ENCODE measurements at regions not wholly inside any gene's neighbourhood (a gene's known extent, or its start where the extent isn't known, plus 50 kb on each side); places are given as distances from the start of the nearest gene placed in this dataset.

DNA sequence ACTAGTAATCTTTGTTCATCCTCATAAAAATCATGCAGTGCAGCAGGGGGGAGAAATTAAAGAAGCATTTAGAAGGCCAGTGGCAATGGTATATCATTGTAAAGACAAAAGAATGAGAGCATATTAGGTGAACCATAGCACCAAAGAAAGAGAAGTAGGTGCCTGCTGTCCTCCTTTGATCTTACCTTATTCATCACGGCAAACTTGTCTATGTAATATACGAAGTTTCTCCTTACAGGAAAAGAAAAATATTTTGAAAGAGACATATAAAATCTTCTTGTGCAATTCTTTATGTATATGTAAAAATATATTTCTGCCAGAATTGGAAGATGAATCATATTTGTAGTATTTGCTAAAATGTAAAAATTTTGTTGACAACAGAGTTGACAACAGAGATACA, 411.3 kb upstream of the ARRDC3 start:
- Histone ChIP-seq H3K9me1 (replicated peaks; ENCODE audit: control insufficient read depth, extremely low read depth, insufficient read depth, low read length) (no peaks in the 10 kb centered on the region), H3K4me3 (replicated peaks in 1 of 3; ENCODE audit: insufficient read depth in 1 of 3, low read depth in 1 of 3, low read length in 3 of 3) (no peak overlapping the region), H3K4me2 (ENCODE audit: insufficient read depth, low read length) (no peak overlapping the region), H3K4me1 (ENCODE audit: control insufficient read depth, extremely low read depth, insufficient read depth, low read length) (no peaks in the 10 kb centered on the region), H3K36me3 (ENCODE audit: control insufficient read depth in 2 of 2, extremely low read depth in 1 of 2, insufficient read depth in 2 of 2, low read length in 2 of 2) (no peaks in the 10 kb centered on the region), H2AFZ (ENCODE audit: low read depth, low read length) (no peak overlapping the region), H4K20me1 (replicated peaks; ENCODE audit: control insufficient read depth, extremely low read depth, insufficient read depth, low read length) (no peaks in the 10 kb centered on the region), H3K27ac (ENCODE audit: insufficient read depth, low read depth, low read length) (no peak overlapping the region), H3K9me3 (replicated peaks; ENCODE audit: control insufficient read depth, insufficient read depth, low read length) (no peaks in the 10 kb centered on the region), H3K79me2 (ENCODE audit: control insufficient read depth, insufficient read depth, low read length) (no peaks in the 10 kb centered on the region), H3K27me3 (ENCODE audit: control insufficient read depth in 2 of 2, insufficient read depth in 2 of 2, low read length in 2 of 2) (no peaks in the 10 kb centered on the region), H3K9ac (replicated peaks; ENCODE audit: extremely low read depth, insufficient read depth, low read length) (no peak overlapping the region)
- BruUV-seq (replicated peaks) = no TSS peak
- POLR2A ChIA-PET = no interaction called here
- FAIRE-seq = no peak
- no peak for DNase-seq (ENCODE audit: low read depth, low spot score)
- CTCF ChIA-PET = no interaction called here
- dilution Hi-C loops (cut with MboI; ENCODE audit: extremely low pct_ligation_motif_present, low sequenced_read_pairs) = no loop called here
- intact Hi-C loops (cut with micrococcal nuclease) = no loop called here
- TF ChIP-seq EZH2 (IDR thresholded peaks at IDR 0.05; ENCODE audit: borderline replicate concordance, low read depth, low read length, severe bottlenecking) (no peak), MYC (IDR thresholded peaks at IDR 0.05; ENCODE audit: low read depth, low read length) (no peak), FOS (IDR thresholded peaks at IDR 0.05; ENCODE audit: borderline replicate concordance, insufficient read depth, low read length) (no peak), GATA2 (IDR thresholded peaks at IDR 0.05; ENCODE audit: insufficient read depth, insufficient read length, low read depth, low read length) (no peak), POLR2A (IDR thresholded peaks at IDR 0.05; ENCODE audit: low read depth, low read length) (no peak), JUN (IDR thresholded peaks at IDR 0.05; ENCODE audit: borderline replicate concordance, insufficient read depth, insufficient read length, low read depth) (no peak), POLR2AphosphoS5 (IDR thresholded peaks at IDR 0.05; ENCODE audit: insufficient read depth, low read depth, low read length) (no peak), MAX (IDR thresholded peaks at IDR 0.05; ENCODE audit: insufficient read depth, insufficient read length) (no peak), CTCF (IDR thresholded peaks at IDR 0.05; ENCODE audit: extremely low read depth in 1 of 2, insufficient read depth in 1 of 2, low read depth in 1 of 2, low read length in 2 of 2) (no peak)

Data from endothelial cell of umbilical vein (primary cell).